ENCODE measurements at regions not wholly inside any gene's neighbourhood (a gene's known extent, or its start where the extent isn't known, plus 50 kb on each side); places are given as distances from the start of the nearest gene placed in this dataset.
"Not testable (repeated sequence)": the region's sequence is repeated elsewhere in the genome, so short reads cannot be mapped to it uniquely, and the experiment has no call there.

DNA sequence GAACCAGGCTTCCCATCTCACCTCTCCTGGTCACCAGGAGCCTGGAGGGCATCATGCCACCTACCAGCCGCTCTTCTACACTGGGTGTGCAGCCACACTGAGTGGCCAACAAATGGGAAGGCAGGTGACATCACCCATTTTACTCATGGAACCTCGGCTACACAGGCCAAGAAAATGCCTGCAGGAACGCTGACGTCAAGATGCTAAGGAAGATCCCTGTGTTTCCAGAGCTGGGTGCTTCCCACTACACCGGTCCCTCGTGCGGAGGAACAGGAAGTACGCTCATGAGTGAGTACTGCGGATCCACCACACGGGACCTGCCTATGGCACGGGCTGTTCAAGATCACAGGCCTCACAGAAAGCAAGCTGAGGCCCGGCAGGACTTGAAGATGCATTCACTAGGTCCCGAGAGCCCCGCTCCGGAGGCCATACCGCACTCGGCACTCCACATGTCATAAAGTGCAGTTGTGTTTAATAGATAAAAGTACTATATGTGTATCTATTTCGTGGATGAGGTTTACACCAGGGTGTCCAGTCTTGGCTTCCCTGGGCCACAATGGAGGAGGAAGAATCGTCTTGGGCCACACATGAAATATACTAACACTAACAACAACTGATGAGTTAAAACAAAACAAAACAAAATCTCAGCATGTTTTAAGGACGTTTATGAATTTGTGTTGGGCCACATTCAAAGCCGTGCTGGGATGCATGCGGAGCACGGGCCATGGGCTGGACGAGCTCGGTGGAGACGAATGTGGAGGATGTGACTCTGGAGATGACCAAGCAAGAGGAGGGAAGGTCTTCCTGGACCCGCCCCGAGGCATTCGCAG lies 257.9 kb downstream of the THBS2 start:
- no peaks in the 10 kb centered on the region for H3F3A ChIP-seq (ENCODE audit: low read depth)
- Mint-ChIP-seq H3K9me3 (no peaks in the 10 kb centered on the region), H3K4me3 (no peak overlapping the region), H3K4me1 (no peaks in the 10 kb centered on the region), H3K27ac (no peak overlapping the region), H3K36me3 (no peaks in the 10 kb centered on the region), H3K27me3 (ENCODE audit: insufficient read depth, low read depth) (peaks cover 6% of the 10 kb centered on the region)
- no peaks in the 10 kb centered on the region for H3K27me3 ChIP-seq
- H4K20me1 ChIP-seq (ENCODE audit: low read depth) = no peaks in the 10 kb centered on the region
- DNase-seq (ENCODE audit: low spot score) = no peak
- H3K36me3 ChIP-seq = no peaks in the 10 kb centered on the region
- no peaks in the 10 kb centered on the region for H3K79me2 ChIP-seq (ENCODE audit: low read depth)
- H3K9me3 ChIP-seq (ENCODE audit: low read depth) = no peaks in the 10 kb centered on the region
- H3K4me2 ChIP-seq = no peak overlapping the region
- no peak for TF ChIP-seq EZH2 (IDR thresholded peaks at IDR 0.05)
- TF ChIP-seq CTCF (IDR thresholded peaks at IDR 0.05) = no peak
- no peak for TF ChIP-seq EZH2phosphoT487 (IDR thresholded peaks at IDR 0.05)
- no peak overlapping the region for H3K9ac ChIP-seq
- H3K4me1 ChIP-seq = no peaks in the 10 kb centered on the region
- H2AFZ ChIP-seq (replicated peaks) = no peak overlapping the region
- no peak overlapping the region for H3K4me3 ChIP-seq
- no peak overlapping the region for H3K27ac ChIP-seq

- TF ChIP-seq EZH2 (IDR thresholded peaks at IDR 0.05) (no peak), EZH2phosphoT487 (IDR thresholded peaks at IDR 0.05) (no peak), CTCF (IDR thresholded peaks at IDR 0.05) (no peak)
- Mint-ChIP-seq H3K27ac (no peak overlapping the region), H3K27me3 (ENCODE audit: insufficient read depth, low read depth) (peaks cover 3% of the 10 kb centered on the region), H3K36me3 (no peaks in the 10 kb centered on the region), H3K4me1 (peaks cover 2% of the 10 kb centered on the region), H3K9me3 (no peaks in the 10 kb centered on the region), H3K4me3 (no peak overlapping the region)
- Histone ChIP-seq H3K9me3 (ENCODE audit: low read depth) (no peaks in the 10 kb centered on the region), H3K4me1 (no peaks in the 10 kb centered on the region), H3K27me3 (no peaks in the 10 kb centered on the region), H4K20me1 (ENCODE audit: low read depth) (no peaks in the 10 kb centered on the region), H3K36me3 (no peaks in the 10 kb centered on the region), H3K4me3 (no peak overlapping the region), H3K79me2 (ENCODE audit: low read depth) (no peaks in the 10 kb centered on the region), H3F3A (ENCODE audit: low read depth) (no peaks in the 10 kb centered on the region), H2AFZ (replicated peaks) (no peak overlapping the region), H3K4me2 (no peak overlapping the region), H3K9ac (no peak overlapping the region), H3K27ac (no peak overlapping the region)
- no peak for DNase-seq (ENCODE audit: low spot score)
Measured at GRCh38 chr6:168994956-168995355, 258.7 kb downstream of the THBS2 start.

- Histone ChIP-seq H3K9me3 (ENCODE audit: low read depth) (no peaks in the 10 kb centered on the region), H3K4me3 (no peak overlapping the region), H3K36me3 (no peaks in the 10 kb centered on the region), H2AFZ (replicated peaks) (no peak overlapping the region), H3F3A (ENCODE audit: low read depth) (no peaks in the 10 kb centered on the region), H3K27ac (no peak overlapping the region), H3K9ac (no peak overlapping the region), H4K20me1 (ENCODE audit: low read depth) (no peaks in the 10 kb centered on the region), H3K27me3 (no peaks in the 10 kb centered on the region), H3K4me2 (no peak overlapping the region), H3K4me1 (no peaks in the 10 kb centered on the region), H3K79me2 (ENCODE audit: low read depth) (no peaks in the 10 kb centered on the region)
- Mint-ChIP-seq H3K27ac (peak overlapping the region; percentile 25), H3K4me3 (no peak overlapping the region), H3K27me3 (ENCODE audit: insufficient read depth, low read depth) (peaks cover 3% of the 10 kb centered on the region), H3K9me3 (no peaks in the 10 kb centered on the region), H3K4me1 (peaks cover 6% of the 10 kb centered on the region), H3K36me3 (no peaks in the 10 kb centered on the region)
- no peak for TF ChIP-seq EZH2 (IDR thresholded peaks at IDR 0.05)
- no peak for TF ChIP-seq EZH2phosphoT487 (IDR thresholded peaks at IDR 0.05)
- TF ChIP-seq CTCF (IDR thresholded peaks at IDR 0.05) = no peak
- no peak for DNase-seq (ENCODE audit: low spot score)
Measured at GRCh38 chr6:168992446-168993144, 261.1 kb downstream of the THBS2 start.

DNA sequence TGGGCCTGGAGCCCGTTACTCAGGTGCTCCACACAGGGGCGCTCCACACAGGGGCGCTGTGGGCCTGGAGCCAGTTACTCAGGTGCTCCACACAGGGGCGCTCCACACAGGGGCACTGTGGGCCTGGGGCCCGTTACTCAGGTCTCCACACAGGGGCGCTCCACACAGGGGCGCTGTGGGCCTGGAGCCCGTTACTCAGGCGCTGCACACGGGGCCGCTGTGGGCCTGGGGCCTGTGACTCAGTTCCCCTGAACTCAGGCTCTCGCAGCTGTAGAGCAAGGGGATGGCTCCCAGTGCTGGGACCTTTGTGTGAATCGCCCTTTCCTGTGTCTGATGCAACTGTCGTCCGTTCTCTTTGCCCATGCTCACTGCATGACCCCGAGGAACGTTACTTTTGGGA lies 262.0 kb downstream of the THBS2 start:
- H3K4me1 Mint-ChIP-seq, H3K4me1 ChIP-seq, H3K36me3 Mint-ChIP-seq: not testable (repeated sequence)

More for the DNA sequence above, 262.0 kb downstream of the THBS2 start:
- H3K79me2 ChIP-seq (ENCODE audit: low read depth); H3K27ac Mint-ChIP-seq; DNase-seq (ENCODE audit: low spot score); H3K27me3 ChIP-seq; H3K36me3 ChIP-seq; H3K9me3 Mint-ChIP-seq; H3K4me3 ChIP-seq; H3K4me3 Mint-ChIP-seq; H3K9ac ChIP-seq; H2AFZ ChIP-seq (replicated peaks); H3K4me2 ChIP-seq; H4K20me1 ChIP-seq (ENCODE audit: low read depth); H3K9me3 ChIP-seq (ENCODE audit: low read depth); H3K27me3 Mint-ChIP-seq (ENCODE audit: insufficient read depth, low read depth); H3F3A ChIP-seq (ENCODE audit: low read depth); H3K27ac ChIP-seq: not testable (repeated sequence)
